ENCODE measurements at regions not wholly inside any gene's neighbourhood (a gene's known extent, or its start where the extent isn't known, plus 50 kb on each side); places are given as distances from the start of the nearest gene placed in this dataset.
"Not testable (repeated sequence)": the region's sequence is repeated elsewhere in the genome, so short reads cannot be mapped to it uniquely, and the experiment has no call there.

- Mint-ChIP-seq H3K9me3 (ENCODE audit: unreplicated experiment) (no peaks in the 10 kb centered on the region), H3K36me3 (ENCODE audit: low read depth, unreplicated experiment) (no peaks in the 10 kb centered on the region), H3K4me3 (ENCODE audit: unreplicated experiment) (no peak overlapping the region), H3K27ac (ENCODE audit: unreplicated experiment) (no peak overlapping the region), H3K27me3 (ENCODE audit: unreplicated experiment) (peaks cover 2% of the 10 kb centered on the region), H3K4me1 (ENCODE audit: unreplicated experiment) (no peaks in the 10 kb centered on the region)
- peak; percentile 38 for DNase-seq (ENCODE audit: low spot score)
- TF ChIP-seq, protein P1, sequence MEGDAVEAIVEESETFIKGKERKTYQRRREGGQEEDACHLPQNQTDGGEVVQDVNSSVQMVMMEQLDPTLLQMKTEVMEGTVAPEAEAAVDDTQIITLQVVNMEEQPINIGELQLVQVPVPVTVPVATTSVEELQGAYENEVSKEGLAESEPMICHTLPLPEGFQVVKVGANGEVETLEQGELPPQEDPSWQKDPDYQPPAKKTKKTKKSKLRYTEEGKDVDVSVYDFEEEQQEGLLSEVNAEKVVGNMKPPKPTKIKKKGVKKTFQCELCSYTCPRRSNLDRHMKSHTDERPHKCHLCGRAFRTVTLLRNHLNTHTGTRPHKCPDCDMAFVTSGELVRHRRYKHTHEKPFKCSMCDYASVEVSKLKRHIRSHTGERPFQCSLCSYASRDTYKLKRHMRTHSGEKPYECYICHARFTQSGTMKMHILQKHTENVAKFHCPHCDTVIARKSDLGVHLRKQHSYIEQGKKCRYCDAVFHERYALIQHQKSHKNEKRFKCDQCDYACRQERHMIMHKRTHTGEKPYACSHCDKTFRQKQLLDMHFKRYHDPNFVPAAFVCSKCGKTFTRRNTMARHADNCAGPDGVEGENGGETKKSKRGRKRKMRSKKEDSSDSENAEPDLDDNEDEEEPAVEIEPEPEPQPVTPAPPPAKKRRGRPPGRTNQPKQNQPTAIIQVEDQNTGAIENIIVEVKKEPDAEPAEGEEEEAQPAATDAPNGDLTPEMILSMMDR (IDR thresholded peaks at IDR 0.05; ENCODE audit: unreplicated experiment) = peak; percentile 85
Observed at GRCh38 chr7:142516038-142516501, 233.2 kb upstream of the PRSS1 start.

GRCh38 chr7:142514716-142515115, 234.6 kb upstream of the PRSS1 start:
- H3K36me3 Mint-ChIP-seq (ENCODE audit: low read depth, unreplicated experiment); H3K4me1 Mint-ChIP-seq (ENCODE audit: unreplicated experiment); H3K9me3 Mint-ChIP-seq (ENCODE audit: unreplicated experiment); H3K27me3 Mint-ChIP-seq (ENCODE audit: unreplicated experiment); H3K27ac Mint-ChIP-seq (ENCODE audit: unreplicated experiment); DNase-seq (ENCODE audit: low spot score); H3K4me3 Mint-ChIP-seq (ENCODE audit: unreplicated experiment): not testable (repeated sequence)

DNA sequence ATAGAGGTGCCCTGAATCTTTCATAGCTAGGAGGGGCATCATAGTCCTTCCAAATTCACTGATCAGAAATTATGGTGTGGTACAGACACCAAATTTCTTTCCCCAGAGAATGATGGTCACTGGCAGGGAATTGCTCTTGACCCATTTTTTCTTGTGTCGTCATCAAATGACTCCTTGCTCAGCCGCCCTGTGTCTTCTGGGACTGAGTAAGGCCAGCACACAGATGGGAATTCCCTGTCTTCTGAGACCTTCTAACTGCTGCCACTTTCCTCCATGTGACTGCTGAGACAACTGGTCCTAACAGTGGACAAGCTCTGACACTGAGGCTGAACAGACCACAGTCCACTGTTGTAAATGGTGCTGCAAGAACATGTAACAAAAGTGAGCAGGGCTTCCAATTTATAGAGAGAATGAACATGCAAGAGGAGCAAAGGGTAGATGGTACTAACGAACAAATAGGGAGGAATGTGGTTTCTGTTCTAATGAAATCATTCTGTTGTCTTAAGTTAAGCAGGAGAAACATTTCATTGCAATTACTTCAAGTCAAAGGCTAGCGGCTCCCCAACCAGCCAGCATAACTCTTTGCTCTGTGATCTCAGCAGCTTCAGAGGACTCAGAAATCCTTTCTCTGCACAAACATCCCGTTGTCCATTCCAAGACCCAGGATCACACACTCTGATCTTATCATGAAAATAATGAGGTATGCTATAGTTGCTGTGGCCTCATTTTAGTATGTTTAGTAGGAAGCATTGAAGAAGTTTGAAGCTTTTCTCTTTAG, 235.9 kb upstream of the PRSS1 start:
- H3K4me3 Mint-ChIP-seq (ENCODE audit: unreplicated experiment) = no peak overlapping the region
- TF ChIP-seq, protein P1 (IDR thresholded peaks at IDR 0.05; ENCODE audit: unreplicated experiment) = no peak
- H3K27me3 Mint-ChIP-seq (ENCODE audit: unreplicated experiment) = peaks cover 1% of the 10 kb centered on the region
- no peak overlapping the region for H3K27ac Mint-ChIP-seq (ENCODE audit: unreplicated experiment)
- no peak for DNase-seq (ENCODE audit: low spot score)
- no peaks in the 10 kb centered on the region for H3K9me3 Mint-ChIP-seq (ENCODE audit: unreplicated experiment)
- H3K36me3 Mint-ChIP-seq (ENCODE audit: low read depth, unreplicated experiment) = no peaks in the 10 kb centered on the region
- peaks cover 7% of the 10 kb centered on the region for H3K4me1 Mint-ChIP-seq (ENCODE audit: unreplicated experiment)

DNA sequence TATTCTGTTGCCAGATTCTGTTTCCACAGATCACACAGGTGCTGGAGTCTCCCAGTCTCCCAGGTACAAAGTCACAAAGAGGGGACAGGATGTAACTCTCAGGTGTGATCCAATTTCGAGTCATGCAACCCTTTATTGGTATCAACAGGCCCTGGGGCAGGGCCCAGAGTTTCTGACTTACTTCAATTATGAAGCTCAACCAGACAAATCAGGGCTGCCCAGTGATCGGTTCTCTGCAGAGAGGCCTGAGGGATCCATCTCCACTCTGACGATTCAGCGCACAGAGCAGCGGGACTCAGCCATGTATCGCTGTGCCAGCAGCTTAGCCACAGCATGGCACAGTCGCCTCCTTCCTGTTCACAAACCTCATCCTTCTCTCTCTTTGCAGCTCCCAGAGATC, 237.5 kb upstream of the PRSS1 start:
- TF ChIP-seq, protein P1 (IDR thresholded peaks at IDR 0.05; ENCODE audit: unreplicated experiment) = no peak
- H3K27ac Mint-ChIP-seq (ENCODE audit: unreplicated experiment) = no peak overlapping the region
- H3K4me3 Mint-ChIP-seq (ENCODE audit: unreplicated experiment) = no peak overlapping the region
- H3K27me3 Mint-ChIP-seq (ENCODE audit: unreplicated experiment) = no peaks in the 10 kb centered on the region
- H3K36me3 Mint-ChIP-seq (ENCODE audit: low read depth, unreplicated experiment) = no peaks in the 10 kb centered on the region
- no peaks in the 10 kb centered on the region for H3K9me3 Mint-ChIP-seq (ENCODE audit: unreplicated experiment)
- no peak for DNase-seq (ENCODE audit: low spot score)
- H3K4me1 Mint-ChIP-seq (ENCODE audit: unreplicated experiment) = peaks cover 12% of the 10 kb centered on the region

DNA sequence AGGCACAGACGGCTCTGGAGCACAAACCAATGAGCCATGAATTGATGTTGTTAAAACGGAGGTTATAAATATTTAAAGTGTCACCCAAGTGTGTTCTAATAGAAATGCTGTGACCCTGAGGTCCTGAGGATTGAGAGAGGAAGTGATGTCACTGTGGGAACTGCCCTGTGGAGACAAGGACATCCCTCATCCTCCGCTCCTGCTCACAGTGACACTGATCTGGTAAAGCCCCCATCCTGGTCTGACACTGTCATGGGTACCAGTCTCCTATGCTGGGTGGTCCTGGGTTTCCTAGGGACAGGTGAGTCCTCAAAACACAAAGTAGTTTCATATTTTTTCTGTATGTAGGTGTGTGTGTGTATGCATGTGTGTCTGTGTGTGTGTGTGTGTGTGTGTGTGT, 237.9 kb upstream of the PRSS1 start:
- H3K9me3 Mint-ChIP-seq (ENCODE audit: unreplicated experiment) = no peaks in the 10 kb centered on the region
- TF ChIP-seq, protein P1 (IDR thresholded peaks at IDR 0.05; ENCODE audit: unreplicated experiment) = no peak
- no peak overlapping the region for H3K27ac Mint-ChIP-seq (ENCODE audit: unreplicated experiment)
- DNase-seq (ENCODE audit: low spot score) = no peak
- H3K27me3 Mint-ChIP-seq (ENCODE audit: unreplicated experiment) = no peaks in the 10 kb centered on the region
- H3K4me3 Mint-ChIP-seq (ENCODE audit: unreplicated experiment) = no peak overlapping the region
- no peaks in the 10 kb centered on the region for H3K36me3 Mint-ChIP-seq (ENCODE audit: low read depth, unreplicated experiment)
- peaks cover 12% of the 10 kb centered on the region for H3K4me1 Mint-ChIP-seq (ENCODE audit: unreplicated experiment)

DNA sequence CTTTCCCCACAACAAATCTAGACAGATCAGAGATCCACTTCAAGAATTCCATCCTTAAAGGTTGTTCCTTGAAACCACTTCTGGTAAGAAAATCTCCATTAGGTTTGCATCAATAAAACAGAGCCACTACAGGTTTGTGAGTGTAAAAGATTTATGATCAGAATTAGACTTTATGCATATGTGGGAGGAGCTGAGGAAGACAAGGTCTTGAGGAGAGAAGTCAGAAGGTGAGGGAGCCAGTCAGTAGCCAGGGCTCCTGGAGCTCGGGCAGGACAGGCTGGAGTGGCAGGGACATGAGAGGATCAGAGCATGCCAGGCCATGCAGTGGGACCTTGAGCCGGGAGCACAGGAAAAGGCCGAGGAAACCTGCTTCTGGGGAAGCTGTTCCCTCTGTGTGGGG, 240.0 kb upstream of the PRSS1 start:
- H3K36me3 Mint-ChIP-seq (ENCODE audit: low read depth, unreplicated experiment); H3K27ac Mint-ChIP-seq (ENCODE audit: unreplicated experiment); H3K27me3 Mint-ChIP-seq (ENCODE audit: unreplicated experiment): not testable (repeated sequence)

More for the DNA sequence above, 240.0 kb upstream of the PRSS1 start:
- not testable (repeated sequence) for DNase-seq (ENCODE audit: low spot score); H3K9me3 Mint-ChIP-seq (ENCODE audit: unreplicated experiment); H3K4me3 Mint-ChIP-seq (ENCODE audit: unreplicated experiment)
- H3K4me1 Mint-ChIP-seq (ENCODE audit: unreplicated experiment) = peaks cover 12% of the 10 kb centered on the region

Data from endothelial cell (in vitro differentiated cells).